NCI-H2227 treated with DMSO at 0.1 percent for 48 hours (cell line): ENCODE measurements at regions not wholly inside any gene's neighbourhood (a gene's known extent, or its start where the extent isn't known, plus 50 kb on each side); places are given as distances from the start of the nearest gene placed in this dataset.
"Not testable (repeated sequence)": the region's sequence is repeated elsewhere in the genome, so short reads cannot be mapped to it uniquely, and the experiment has no call there.

Experiments used
- DNase-seq: peaks from one replicate; lab custom pipeline; 2025; lab: John Stamatoyannopoulos, UW

GRCh38 chr2:239603411-239604356, 202.9 kb upstream of the HDAC4 start:
- no peak for DNase-seq

GRCh38 chr2:239602290-239603282, 201.8 kb upstream of the HDAC4 start:
- DNase-seq = no peak

GRCh38 chr2:239601880-239602279, 201.1 kb upstream of the HDAC4 start:
- no peak for DNase-seq

DNA sequence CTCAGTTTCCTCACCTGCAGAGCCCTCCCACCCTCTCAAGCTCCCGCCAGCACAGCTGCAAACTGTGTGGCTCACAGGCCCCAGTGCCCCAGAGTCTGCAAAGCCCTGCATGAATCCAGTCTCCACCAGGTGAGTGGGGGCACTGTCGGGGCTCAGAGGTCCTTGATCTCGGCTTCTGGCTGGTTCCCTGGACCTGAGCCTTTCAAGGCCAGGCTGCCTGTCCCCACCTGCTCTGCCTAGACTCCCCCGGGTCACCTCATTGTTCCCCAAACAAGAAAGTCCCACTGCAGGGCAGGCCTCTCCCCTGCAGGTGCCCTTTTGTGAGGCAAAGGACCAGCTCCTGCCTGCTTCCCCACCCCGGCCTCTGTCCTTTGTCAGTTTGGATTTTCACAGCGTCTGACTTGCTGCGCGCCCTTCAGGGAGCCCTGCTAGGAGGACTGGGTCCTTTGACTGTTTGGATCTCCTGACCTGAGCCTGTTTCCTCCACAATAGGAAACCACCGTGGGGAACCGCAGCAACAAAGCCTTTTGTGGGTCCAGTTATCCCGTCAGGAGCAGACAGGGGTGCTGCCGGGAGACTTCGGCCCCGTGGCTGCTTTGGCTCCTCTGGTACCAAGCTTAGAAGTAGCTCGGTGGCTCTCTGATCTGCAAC, 200.5 kb upstream of the HDAC4 start:
- DNase-seq = no peak

- no peak for DNase-seq
Observed at GRCh38 chr2:239600650-239601049, 199.8 kb upstream of the HDAC4 start.

GRCh38 chr2:239600001-239600593, 199.3 kb upstream of the HDAC4 start:
- DNase-seq = no peak

DNA sequence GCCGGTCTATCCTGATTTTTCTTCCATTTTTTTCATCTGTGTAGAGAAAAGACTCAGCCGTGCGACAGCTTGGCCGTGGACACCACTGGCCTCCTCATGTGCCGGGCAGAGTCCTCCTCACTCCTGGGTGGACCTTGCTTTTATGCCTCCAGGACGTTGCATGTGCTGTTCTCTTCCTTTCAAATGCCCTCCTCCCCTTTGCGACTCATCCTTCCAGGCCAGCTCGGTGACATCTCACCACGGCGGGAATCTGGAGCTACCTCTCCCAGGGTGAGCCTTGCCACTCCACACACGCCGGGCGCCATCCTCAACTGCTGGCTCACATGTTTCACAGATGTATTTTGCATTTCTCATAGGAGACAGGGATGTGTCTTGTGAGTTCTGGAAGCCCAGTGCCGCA, 198.5 kb upstream of the HDAC4 start:
- no peak for DNase-seq

DNA sequence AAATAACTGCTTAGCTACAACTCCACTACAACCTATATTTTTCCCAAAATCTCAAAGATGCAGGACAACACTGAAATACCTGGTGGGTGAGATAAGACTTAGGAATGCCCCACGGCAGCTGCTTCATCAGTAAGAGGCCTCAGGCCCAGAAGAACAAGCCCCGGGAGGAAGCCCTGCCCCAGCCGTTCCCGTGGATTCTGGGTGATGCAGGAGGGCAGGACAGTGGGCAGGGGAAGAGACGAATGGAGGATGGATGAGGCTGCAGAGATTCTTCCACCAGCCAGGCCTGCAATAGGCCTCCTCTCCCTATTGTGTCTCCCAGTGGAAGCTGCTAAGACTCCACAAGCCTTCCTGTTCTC, 197.9 kb upstream of the HDAC4 start:
- no peak for DNase-seq

GRCh38 chr2:239598011-239598731, 197.4 kb upstream of the HDAC4 start:
- DNase-seq = no peak

- DNase-seq = no peak
Observed at GRCh38 chr2:239597216-239597615, 196.4 kb upstream of the HDAC4 start.

- no peak for DNase-seq
Observed at GRCh38 chr2:239596792-239597191, 196.0 kb upstream of the HDAC4 start.

DNA sequence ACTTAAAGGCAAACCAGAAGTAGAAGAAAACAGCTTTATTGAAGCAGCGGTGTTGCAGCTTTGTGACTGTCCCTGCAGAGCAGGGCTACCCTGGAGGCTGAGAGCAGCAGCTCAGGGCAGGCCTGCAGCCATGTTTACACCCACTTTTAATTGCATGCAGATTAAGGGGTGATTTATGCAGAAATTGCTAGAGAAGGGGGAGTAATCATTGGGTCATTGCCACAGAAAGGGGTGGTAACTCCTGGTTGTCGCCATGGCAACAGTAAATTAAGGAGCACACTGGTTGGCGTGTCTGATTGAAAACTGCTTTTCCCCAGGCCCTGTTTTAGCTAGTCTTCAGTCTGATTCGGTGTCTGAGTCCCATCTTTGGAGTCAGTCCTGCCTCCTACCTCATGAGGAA, 195.4 kb upstream of the HDAC4 start:
- DNase-seq = no peak

DNA sequence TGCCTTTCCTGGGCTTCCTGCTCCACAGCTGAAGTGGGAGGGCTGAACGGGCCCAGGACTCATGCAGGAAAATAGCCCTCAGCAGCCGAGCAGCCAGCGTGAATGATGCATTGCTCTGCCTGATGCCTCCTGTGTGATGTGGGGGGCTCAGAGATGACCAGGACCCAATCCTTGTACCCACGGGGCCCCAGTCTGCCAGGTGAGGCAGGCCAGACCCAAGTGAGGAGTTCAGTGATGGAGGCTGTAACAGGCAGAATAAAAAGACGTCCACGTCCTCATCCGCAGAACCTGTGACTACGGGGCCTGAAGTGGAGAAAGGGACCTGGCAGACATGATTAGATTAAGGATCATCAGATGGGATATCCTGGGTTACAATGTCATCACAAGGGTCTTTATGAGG, 194.9 kb upstream of the HDAC4 start:
- no peak for DNase-seq

GRCh38 chr2:239594772-239595608, 194.2 kb upstream of the HDAC4 start:
- DNase-seq = no peak

DNA sequence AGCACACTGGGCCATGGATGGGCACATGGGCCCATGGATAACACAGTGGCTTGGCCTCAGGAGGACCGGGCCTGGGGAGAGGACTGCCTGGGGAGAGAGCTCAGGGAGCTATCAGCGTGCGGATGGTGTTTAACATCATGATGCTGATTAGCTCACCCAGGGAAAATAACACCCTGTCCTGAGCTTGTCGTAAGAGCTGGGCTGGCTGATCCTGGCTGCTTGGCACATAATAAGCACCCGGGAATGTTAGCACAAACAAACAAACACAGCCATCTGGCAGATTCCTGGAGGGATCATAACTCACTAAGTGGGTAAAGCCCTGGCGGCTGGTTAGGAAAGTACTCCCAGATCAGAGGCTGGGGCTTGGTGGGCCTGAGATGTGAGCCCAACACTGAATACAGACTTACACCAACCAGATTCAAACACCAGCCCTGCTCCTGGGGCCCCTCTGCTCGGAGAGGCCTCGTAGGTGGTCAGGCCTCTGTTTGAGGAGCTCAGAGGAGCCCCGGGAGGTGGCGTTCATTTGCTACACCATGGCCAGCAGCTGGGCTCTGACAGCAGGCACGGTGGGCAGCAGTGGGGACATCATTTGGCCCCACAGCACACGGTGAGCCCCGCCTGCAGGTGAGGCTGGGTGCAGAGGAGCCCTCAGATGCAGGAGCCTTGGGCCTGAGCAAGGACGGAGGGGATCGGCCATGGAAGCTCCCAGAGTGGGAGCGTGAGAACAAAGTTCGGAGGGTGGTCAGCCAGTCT, 193.4 kb upstream of the HDAC4 start:
- no peak for DNase-seq

GRCh38 chr2:239593455-239593854, 192.6 kb upstream of the HDAC4 start:
- DNase-seq = no peak

GRCh38 chr2:239592629-239593290, 191.9 kb upstream of the HDAC4 start:
- DNase-seq = not testable (repeated sequence)

DNA sequence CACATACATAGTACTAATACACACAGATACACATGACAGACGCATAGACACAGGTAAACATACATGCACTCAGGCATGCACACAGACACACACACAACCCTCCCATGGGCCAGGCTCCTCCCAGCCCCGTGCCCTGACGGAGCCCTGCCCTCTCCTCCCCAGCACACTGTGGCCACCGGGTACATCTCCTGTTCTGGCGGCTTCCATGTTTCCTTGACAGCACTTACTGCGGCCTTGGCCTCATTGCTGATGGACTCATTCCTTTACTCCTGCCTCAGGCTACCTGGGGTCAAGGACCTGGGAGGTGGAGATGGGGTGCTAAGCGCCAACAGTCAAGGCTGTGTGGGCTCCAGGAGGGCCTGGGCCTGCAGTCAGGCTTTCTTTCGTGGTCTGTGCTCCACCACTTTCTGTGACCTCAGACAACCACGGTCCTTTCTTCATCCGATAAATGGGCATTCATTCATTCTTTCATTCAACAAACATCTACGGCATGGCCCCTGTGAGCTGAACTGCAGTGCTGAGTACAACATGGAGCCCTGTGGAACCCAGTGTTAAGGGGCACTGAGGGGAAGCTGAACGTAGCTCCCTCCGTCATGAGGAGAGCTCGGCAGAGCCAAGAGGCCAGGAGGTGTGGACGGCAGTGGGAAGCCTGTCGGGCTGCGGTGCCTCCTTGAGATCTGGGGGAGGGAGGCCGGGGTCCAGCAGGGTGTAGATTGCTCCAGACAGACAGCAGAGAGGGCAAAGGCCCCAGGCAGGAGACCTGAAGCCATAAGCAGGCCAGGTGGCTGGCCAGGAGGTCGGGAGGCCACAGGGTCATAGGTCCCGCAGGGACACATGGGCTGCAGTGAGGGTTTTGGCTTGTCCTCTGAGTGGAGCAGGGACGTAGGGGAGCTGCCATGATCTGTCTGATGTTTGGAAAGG, 190.4 kb upstream of the HDAC4 start:
- DNase-seq = no peak
